ENCODE measurements at regions not wholly inside any gene's neighbourhood (a gene's known extent, or its start where the extent isn't known, plus 50 kb on each side); places are given as distances from the start of the nearest gene placed in this dataset.
"Not testable (repeated sequence)": the region's sequence is repeated elsewhere in the genome, so short reads cannot be mapped to it uniquely, and the experiment has no call there.

GRCh38 chr9:11551106-11551505, 938.3 kb upstream of the PTPRD start:
- DNase-seq = no peak

- no peak for DNase-seq
These were observed 945.2 kb upstream of the PTPRD start for GRCh38 chr9:11558043-11558442.

GRCh38 chr9:11559001-11559776, 946.4 kb upstream of the PTPRD start:
- no peak for DNase-seq

DNA sequence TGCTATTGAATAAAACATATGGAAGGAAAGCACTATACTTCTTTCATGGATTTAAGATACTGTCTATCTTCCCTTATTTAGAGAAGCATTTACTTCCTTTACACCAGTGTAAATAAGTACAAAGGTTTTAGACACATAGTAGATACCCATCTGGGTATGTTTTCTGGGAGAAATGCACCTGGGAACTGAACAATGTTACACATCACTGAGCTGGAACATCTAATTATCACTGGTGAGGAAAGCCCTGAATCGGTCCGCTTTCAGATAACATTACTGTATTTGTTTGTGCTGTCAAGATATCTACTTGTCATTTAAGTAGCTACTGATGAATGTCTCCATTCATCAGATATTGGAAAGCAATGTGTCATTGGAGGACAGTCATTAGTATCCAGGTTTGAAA, 964.7 kb upstream of the PTPRD start:
- DNase-seq = no peak

GRCh38 chr9:11595756-11596155, 983.0 kb upstream of the PTPRD start:
- DNase-seq = no peak

DNA sequence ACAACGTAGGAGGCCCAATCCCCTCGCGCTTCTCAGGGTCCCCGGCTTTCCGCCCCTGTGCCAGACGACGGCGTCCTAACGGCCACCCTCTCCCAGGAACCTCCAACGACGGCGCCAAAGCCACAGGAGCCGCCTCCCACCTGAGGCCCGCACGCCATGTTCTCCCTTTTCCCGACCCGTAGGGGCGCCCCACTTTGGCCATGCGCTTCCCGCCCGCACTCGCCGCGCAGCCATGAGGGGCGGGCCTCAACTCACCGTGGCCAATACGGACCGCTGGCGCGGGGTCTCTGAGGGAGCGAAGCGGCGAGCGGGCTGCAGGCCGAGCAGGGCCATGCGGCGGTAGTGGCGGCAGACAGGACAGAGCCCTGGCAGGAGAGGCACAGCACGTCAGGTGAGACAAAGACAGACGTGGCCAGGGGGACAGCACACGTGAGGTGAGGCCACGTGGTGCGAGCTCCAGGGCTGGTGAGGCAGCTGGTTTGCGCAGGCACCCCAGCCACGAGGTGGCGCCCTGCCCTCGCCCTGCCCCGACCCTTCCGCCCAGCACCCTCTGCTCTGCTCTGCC, 1005.5 kb upstream of the PTPRD start:
- DNase-seq = no peak

DNA sequence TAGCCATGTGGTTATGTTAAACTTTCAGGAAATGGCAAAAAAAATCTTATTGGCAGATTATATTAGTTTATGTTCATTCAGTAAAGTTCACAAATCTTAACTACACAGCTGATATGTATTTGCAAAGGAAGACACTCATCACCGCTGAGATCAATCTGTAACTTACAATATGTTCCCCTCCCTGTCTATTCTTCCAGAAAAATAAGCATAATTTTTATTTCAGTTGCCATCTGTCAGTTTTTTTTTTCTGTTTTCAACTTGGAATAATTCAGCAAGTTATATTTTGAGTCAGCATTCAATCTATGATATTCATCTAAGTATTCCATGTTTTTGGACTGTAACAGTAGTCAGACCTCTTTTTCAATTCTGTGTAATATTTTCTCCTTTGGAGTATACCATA, 1019.9 kb upstream of the PTPRD start:
- no peak for DNase-seq

DNA sequence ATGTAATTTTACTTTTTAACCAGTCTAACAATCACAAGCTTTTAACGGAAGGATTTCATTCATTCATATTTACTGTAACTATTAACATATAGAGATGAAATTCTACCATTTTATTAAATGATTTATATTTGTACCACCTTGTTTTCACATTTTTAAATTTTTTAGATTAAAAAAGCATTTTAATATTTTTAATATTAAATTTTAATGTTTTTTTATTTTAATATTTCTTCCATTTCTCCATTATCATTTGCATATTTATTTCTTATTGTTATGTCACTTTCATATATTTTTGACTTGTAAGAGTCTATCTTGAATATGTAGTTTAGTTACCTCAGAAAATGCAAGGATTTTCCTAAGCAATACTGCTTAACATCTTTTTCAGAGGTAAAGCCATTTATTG, 1034.0 kb upstream of the PTPRD start:
- DNase-seq = no peak

GRCh38 chr9:11653867-11654266, 1039.3 kb upstream of the TYRP1 start:
- DNase-seq = no peak

- no peak for DNase-seq
These were observed 1029.3 kb upstream of the TYRP1 start for GRCh38 chr9:11663913-11664312.

DNA sequence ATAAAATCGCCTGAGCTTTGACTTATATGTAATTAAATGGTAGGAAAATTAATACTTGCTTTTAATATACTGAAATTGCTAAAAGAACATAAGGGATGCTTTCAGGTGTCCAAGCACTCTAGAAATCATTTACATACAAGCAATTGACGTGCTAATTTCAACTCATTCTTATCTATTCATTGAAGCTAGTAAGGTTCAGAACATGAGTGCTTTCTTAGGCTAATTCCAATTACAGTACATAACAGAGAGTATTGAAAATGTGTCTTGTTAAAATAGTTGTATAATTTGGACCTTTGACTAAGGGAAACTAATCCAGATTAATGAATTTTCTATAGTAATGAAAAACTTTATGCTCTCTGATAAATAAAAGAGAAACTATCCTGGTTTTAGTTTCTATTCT, 1016.4 kb upstream of the TYRP1 start:
- no peak for DNase-seq

DNA sequence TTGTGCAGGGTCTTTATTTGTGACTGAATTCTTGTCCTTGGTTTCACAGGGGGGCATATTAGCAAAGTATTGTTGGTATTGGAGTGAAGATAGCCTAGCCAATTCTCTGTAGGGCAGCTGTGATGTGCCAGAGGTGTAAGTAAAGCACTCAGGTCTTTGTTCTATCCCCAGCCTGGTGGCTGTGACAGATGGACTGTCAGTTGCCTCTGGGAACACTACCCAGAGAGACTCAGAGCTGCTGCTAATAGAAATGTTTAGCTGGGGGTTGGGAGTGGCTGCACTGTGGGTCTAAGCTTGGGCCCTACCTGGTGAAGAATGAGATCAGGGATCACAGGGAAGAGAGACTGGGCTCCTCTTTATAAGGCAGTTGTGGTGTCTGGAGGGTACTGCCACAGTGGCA, 1006.5 kb upstream of the TYRP1 start:
- DNase-seq = no peak

GRCh38 chr9:11697126-11697525, 996.1 kb upstream of the TYRP1 start:
- DNase-seq = no peak

GRCh38 chr9:11701706-11702105, 991.5 kb upstream of the TYRP1 start:
- DNase-seq = no peak

GRCh38 chr9:11702548-11702947, 990.6 kb upstream of the TYRP1 start:
- no peak for DNase-seq

GRCh38 chr9:11704198-11704597, 989.0 kb upstream of the TYRP1 start:
- DNase-seq = not testable (repeated sequence)

- DNase-seq = no peak
These were observed 984.3 kb upstream of the TYRP1 start for GRCh38 chr9:11708899-11709298.

DNA sequence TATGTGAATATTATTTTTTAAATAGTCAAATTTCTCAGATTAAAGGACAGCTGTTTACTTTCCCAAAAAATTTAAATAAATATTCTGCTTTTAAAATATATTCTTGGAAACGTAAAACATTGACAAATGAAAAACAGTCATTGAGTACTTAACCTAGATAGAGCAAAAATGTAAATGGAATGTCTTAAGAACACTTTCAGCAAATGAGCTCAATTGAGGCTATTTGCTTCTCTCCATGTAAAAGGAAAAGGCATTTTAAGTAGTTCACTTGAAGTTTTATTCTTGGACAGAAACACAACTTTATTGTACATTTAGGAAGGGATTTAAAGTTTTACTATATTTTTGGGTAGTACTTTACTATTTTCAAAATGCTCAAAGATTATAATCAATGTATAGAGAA, 983.6 kb upstream of the TYRP1 start:
- no peak for DNase-seq

DNA sequence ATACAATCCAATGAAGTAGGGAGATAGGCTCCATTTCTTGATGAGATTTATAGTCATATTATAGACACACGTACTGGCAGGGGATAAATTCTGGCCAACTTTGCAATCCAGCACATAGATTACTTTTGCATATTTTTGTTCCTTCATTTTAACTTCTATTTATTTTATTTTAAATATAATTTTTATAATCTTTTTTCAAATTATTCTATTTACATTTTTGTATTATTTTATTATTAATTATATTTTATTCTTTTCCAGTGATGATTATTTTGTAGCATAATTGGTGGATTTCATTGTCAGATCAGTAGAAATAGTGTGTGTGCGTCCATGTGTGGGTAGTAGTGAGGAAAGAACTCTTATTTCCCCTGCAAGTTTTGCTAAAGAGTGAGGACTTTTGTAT, 980.1 kb upstream of the TYRP1 start:
- no peak for DNase-seq

GRCh38 chr9:11722957-11723356, 970.2 kb upstream of the TYRP1 start:
- no peak for DNase-seq

DNA sequence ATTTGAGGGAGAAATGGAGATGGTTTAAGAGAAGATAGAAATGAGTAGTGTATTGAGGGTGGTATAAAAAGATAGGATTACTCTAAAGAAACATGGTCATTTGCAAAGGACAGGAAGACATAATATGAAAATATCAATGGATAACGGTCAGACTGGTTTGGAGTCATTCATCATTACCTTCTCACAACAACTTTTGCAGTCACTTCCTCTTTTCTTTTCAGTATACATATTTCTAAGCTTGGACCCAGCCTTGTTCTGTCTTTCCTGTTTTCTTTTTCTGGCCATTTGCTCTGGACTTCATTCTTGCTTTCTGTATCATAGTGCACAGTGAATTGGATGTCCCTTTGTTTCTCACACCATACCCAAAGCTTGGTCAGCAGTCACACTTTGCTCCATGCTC, 966.5 kb upstream of the TYRP1 start:
- DNase-seq = no peak

DNA sequence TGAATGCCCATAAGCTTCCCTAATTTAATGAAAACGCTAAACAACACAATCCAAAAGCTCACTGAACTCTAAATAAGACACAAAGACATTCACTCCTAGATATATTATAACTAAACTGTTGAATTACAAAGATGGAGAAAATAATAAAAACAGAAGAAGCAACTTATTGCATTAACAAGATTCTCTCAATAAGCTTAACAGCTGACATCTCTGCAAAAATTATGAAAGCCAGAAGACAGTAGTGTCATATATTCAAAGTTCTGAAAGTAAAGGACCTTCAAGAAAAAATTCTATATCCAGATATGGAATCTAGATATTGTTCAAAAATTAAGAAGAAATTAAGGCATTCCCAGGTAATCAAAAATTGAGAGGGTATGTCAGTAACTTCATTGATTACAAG, 957.8 kb upstream of the TYRP1 start:
- no peak for DNase-seq

GRCh38 chr9:11742471-11742870, 950.7 kb upstream of the TYRP1 start:
- DNase-seq = no peak

- DNase-seq = no peak
These were observed 949.8 kb upstream of the TYRP1 start for GRCh38 chr9:11743356-11743755.

GRCh38 chr9:11749396-11749795, 943.8 kb upstream of the TYRP1 start:
- DNase-seq = no peak
